ENCODE measurements at regions not wholly inside any gene's neighbourhood (a gene's known extent, or its start where the extent isn't known, plus 50 kb on each side); places are given as distances from the start of the nearest gene placed in this dataset.

DNA sequence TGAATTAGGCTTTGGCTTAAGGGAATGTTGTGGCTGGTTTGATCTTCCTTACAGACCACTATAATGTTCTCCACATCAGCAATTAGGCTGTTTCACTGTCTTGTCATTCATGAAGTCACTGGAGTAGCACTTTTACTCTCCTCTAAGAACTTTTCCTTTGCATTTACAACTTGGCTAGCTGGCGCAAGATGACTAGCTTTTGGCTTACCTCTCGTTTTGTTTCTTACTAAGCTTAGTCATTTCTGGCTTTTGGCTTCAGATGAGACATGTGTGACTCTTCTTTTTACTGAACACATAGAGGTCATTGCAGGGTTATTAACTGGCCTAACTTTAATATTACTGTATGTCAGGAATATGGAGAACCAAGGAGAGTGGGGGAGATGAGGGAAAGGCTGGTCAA is 143.2 kb downstream of the PTCHD4 start:
- Mint-ChIP-seq H3K27me3 (no peaks in the 10 kb centered on the region), H3K4me3 (no peak overlapping the region), H3K27ac (no peak overlapping the region)

DNA sequence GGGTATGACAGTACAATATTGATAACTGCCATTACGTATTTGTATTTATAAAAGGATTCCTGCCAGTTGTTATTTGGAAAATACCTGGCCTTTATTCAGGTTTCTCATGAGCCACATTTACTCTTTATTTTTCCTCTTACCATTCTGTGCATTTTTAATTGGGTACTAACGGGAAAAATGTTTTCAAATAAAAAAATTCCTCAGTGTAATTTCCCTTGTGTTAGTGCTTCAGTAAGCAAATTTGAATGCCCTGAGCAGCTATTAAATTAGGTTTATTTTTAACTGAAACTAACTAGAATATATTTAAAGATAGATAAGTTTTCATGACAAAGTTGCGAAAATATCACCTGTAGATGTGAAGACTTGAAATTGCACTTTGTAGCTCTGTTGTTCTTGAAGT is 146.0 kb downstream of the PTCHD4 start:
- Mint-ChIP-seq H3K4me3 (no peak overlapping the region), H3K36me3 (no peaks in the 10 kb centered on the region), H3K27ac (no peak overlapping the region), H3K27me3 (no peaks in the 10 kb centered on the region), H3K4me1 (no peaks in the 10 kb centered on the region), H3K9me3 (no peaks in the 10 kb centered on the region)

More for the DNA sequence above, 143.2 kb downstream of the PTCHD4 start:
- Mint-ChIP-seq H3K9me3 (no peaks in the 10 kb centered on the region), H3K4me1 (no peaks in the 10 kb centered on the region), H3K36me3 (no peaks in the 10 kb centered on the region)

DNA sequence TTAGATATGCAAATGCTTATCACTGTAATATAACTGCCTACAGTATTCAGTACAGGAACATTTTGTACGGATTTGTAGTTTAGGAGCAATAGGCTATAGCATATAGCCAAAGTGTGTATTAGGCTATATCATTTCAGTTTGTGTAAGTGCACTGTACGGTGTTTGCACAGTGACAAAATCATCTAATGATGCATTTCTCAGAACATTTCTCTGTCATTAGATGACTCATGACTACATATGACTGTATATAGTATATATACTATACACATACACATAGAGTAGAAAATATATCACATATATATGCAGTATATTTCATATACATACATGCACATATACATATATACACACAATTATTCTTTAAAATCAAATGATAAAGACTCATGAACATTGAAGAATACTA is 158.4 kb downstream of the PTCHD4 start:
- Mint-ChIP-seq H3K36me3 (no peaks in the 10 kb centered on the region), H3K27me3 (peaks cover 3% of the 10 kb centered on the region), H3K4me1 (no peaks in the 10 kb centered on the region), H3K27ac (no peak overlapping the region), H3K4me3 (no peak overlapping the region), H3K9me3 (no peaks in the 10 kb centered on the region)

GRCh38 chr6:47944846-47945245 is 163.0 kb downstream of the OPN5 start:
- Mint-ChIP-seq H3K4me3 (no peak overlapping the region), H3K27me3 (peaks cover 3% of the 10 kb centered on the region), H3K27ac (no peak overlapping the region), H3K9me3 (no peaks in the 10 kb centered on the region), H3K36me3 (no peaks in the 10 kb centered on the region), H3K4me1 (no peaks in the 10 kb centered on the region)

DNA sequence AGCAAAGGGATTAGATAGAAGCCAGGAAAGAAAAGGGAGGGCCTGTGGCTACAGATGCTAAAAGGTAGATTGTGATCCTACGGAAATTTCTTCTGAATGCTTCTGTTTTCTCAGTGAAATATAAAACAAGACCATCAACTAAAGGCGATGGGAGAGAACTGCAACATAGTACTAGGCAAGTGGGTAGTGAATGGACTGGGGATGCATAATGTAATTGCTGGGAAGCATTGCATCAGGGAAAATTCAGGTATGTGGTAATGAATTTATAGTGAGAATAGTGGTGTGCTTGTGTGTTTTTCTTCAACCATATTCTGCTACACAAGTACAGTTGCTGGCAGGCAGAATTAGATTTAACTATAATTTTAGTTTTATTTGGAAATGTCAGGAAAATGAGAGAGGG is 156.6 kb downstream of the OPN5 start:
- Mint-ChIP-seq H3K36me3 (no peaks in the 10 kb centered on the region), H3K9me3 (no peaks in the 10 kb centered on the region), H3K4me3 (no peak overlapping the region), H3K27ac (no peak overlapping the region), H3K27me3 (no peaks in the 10 kb centered on the region), H3K4me1 (no peaks in the 10 kb centered on the region)

DNA sequence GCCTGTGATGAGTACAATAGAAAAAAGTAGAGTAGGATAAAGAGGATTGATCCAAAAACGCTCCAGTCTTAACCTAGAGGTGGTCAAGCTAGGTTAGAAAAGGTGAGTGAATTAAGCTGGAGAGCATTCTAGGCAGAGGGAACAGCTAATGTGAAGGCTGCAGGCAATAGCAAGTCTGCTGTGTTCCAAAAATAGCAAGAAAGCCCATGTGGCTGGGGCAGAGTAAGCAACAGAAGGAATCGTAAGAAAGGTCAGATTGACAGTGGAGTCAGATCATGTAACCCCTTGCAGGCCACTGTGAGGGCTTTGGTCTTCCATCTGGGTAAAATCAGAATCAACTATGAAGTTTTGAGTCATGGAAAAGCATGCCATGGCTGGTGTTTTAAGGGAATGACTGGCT is 155.0 kb downstream of the OPN5 start:
- H3K9me3 Mint-ChIP-seq = no peaks in the 10 kb centered on the region
- H3K27ac Mint-ChIP-seq = no peak overlapping the region
- H3K4me3 Mint-ChIP-seq = no peak overlapping the region
- H3K4me1 Mint-ChIP-seq = no peaks in the 10 kb centered on the region
- H3K36me3 Mint-ChIP-seq = no peaks in the 10 kb centered on the region
- no peaks in the 10 kb centered on the region for H3K27me3 Mint-ChIP-seq

- Mint-ChIP-seq H3K4me1 (no peaks in the 10 kb centered on the region), H3K27ac (no peak overlapping the region), H3K27me3 (no peaks in the 10 kb centered on the region), H3K4me3 (no peak overlapping the region), H3K9me3 (no peaks in the 10 kb centered on the region), H3K36me3 (no peaks in the 10 kb centered on the region)
Observed at GRCh38 chr6:47934023-47934422, 152.2 kb downstream of the OPN5 start.

GRCh38 chr6:47932575-47932974 is 150.7 kb downstream of the OPN5 start:
- Mint-ChIP-seq H3K27ac (no peak overlapping the region), H3K4me1 (no peaks in the 10 kb centered on the region), H3K36me3 (no peaks in the 10 kb centered on the region), H3K9me3 (no peaks in the 10 kb centered on the region), H3K27me3 (no peaks in the 10 kb centered on the region), H3K4me3 (no peak overlapping the region)

GRCh38 chr6:47924001-47924400 is 142.2 kb downstream of the OPN5 start:
- no peaks in the 10 kb centered on the region for H3K27me3 Mint-ChIP-seq

DNA sequence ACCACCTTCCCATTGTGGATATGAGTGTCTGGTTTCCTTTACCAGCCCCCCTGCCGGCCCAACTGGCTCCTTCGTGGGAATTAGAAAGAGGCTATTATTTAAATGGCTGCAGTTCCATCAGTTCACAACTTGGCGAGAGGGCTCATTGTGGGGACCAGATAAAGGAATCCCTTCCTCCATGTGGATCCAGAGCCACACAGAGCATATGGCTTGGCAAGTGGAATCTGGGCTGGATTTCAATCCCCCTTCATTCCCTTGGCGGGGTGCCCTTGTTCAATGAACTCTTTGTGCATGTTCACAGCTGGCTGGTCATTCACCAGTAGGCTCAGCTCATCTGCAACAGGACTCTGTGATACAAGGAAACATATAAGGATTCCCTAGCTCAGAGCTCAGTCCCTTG is 140.6 kb downstream of the OPN5 start:
- H3K9me3 Mint-ChIP-seq = no peaks in the 10 kb centered on the region
- no peaks in the 10 kb centered on the region for H3K4me1 Mint-ChIP-seq
- no peak overlapping the region for H3K4me3 Mint-ChIP-seq
- H3K36me3 Mint-ChIP-seq = no peaks in the 10 kb centered on the region
- H3K27me3 Mint-ChIP-seq = no peaks in the 10 kb centered on the region
- H3K27ac Mint-ChIP-seq = no peak overlapping the region

More at GRCh38 chr6:47924001-47924400, 142.2 kb downstream of the OPN5 start:
- no peak overlapping the region for H3K4me3 Mint-ChIP-seq
- no peak overlapping the region for H3K27ac Mint-ChIP-seq
- H3K9me3 Mint-ChIP-seq = no peaks in the 10 kb centered on the region
- H3K36me3 Mint-ChIP-seq = no peaks in the 10 kb centered on the region
- no peaks in the 10 kb centered on the region for H3K4me1 Mint-ChIP-seq

DNA sequence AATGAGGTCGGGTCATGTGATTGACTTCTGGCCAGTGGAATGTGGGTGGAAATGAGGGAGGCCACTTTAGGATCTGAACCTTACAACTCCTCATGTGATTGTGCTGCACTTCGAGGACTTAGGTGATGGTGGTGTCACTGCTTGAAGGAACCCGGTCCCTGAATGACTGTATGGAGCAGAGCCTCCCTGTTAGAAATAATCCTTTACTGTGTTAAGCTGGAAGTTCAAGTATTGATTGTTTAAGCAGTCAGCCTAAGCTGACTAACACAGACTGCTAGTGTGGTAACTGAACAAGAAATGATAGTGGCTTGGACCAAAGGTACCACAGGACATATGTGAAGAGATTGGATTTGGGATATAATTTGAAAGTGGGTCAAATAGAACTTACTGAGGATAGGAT is 138.0 kb downstream of the OPN5 start:
- Mint-ChIP-seq H3K4me1 (no peaks in the 10 kb centered on the region), H3K4me3 (no peak overlapping the region), H3K27me3 (no peaks in the 10 kb centered on the region), H3K36me3 (no peaks in the 10 kb centered on the region), H3K9me3 (no peaks in the 10 kb centered on the region), H3K27ac (no peak overlapping the region)

DNA sequence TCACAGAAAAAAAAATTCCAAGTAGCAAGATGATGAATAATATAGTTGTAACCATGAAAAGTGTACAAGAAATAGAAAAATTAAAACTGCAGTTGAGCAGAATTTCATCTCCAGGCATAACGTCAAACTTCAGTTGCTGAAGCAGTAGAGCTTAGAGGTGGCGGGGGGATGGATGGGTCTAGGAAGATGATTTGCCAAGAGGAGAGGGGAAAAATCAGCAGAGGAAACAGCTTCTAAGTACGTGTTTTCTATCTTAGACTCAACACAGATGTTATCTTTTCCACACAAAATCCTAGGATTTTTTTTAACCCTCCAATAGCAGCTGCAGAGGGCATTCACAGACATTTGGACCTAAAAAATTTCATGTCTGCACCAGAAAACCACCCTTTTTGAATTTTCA is 136.0 kb downstream of the OPN5 start:
- no peaks in the 10 kb centered on the region for H3K4me1 Mint-ChIP-seq
- no peaks in the 10 kb centered on the region for H3K36me3 Mint-ChIP-seq
- peaks cover under 1% of the 10 kb centered on the region for H3K27me3 Mint-ChIP-seq
- no peaks in the 10 kb centered on the region for H3K9me3 Mint-ChIP-seq
- no peak overlapping the region for H3K4me3 Mint-ChIP-seq
- no peak overlapping the region for H3K27ac Mint-ChIP-seq

- Mint-ChIP-seq H3K9me3 (no peaks in the 10 kb centered on the region), H3K4me3 (no peak overlapping the region), H3K27ac (no peak overlapping the region), H3K27me3 (peaks cover 1% of the 10 kb centered on the region), H3K4me1 (no peaks in the 10 kb centered on the region), H3K36me3 (no peaks in the 10 kb centered on the region)
Observed at GRCh38 chr6:47917202-47917601, 135.4 kb downstream of the OPN5 start.

DNA sequence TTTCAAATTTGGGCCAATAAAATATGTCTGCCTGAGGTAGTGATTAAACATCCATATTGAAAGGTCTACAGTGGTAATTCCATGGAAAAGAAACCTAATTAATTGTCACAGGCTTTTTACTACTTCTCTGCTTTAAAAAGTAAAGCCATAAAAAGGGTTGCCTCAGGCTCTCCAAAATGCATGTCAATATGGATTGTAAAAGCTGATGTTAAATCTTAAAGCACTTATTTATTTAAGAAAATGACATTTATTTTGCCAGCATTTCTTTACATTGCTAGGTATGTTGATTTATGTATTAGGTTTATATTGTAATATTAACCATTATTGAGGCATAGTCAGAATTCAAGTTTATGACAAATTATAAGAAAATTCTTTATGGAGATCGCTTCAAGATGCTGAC is 133.2 kb downstream of the OPN5 start:
- no peak overlapping the region for H3K4me3 Mint-ChIP-seq
- H3K36me3 Mint-ChIP-seq = no peaks in the 10 kb centered on the region
- peaks cover 1% of the 10 kb centered on the region for H3K27me3 Mint-ChIP-seq
- H3K27ac Mint-ChIP-seq = no peak overlapping the region
- H3K9me3 Mint-ChIP-seq = no peaks in the 10 kb centered on the region
- H3K4me1 Mint-ChIP-seq = no peaks in the 10 kb centered on the region

GRCh38 chr6:47908271-47908670 is 126.4 kb downstream of the OPN5 start:
- Mint-ChIP-seq H3K27me3 (peaks cover 1% of the 10 kb centered on the region), H3K9me3 (no peaks in the 10 kb centered on the region), H3K4me3 (no peak overlapping the region), H3K36me3 (no peaks in the 10 kb centered on the region), H3K27ac (no peak overlapping the region), H3K4me1 (no peaks in the 10 kb centered on the region)

DNA sequence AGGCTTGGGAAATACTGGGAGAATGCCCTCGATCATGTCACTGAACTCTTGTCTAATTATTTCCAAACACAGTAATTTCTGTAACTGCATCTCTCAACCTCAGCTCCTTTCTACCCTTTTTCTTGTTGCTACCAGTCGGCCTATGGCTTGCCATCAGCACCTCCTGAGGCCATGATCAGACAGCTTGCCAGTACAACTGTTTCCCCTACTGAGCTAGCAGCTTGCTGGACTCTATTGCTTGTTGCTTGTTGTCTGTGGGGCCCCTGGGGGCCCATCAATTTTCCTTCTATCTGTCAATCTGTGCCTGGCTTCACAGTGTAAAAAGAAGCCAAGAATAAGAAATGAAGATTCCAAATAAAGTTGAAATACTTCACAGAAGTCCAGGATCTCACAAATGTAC is 123.9 kb downstream of the OPN5 start:
- Mint-ChIP-seq H3K27ac (no peak overlapping the region), H3K9me3 (no peaks in the 10 kb centered on the region), H3K4me1 (no peaks in the 10 kb centered on the region), H3K4me3 (no peak overlapping the region), H3K36me3 (no peaks in the 10 kb centered on the region), H3K27me3 (peaks cover 1% of the 10 kb centered on the region)

GRCh38 chr6:47897247-47897646 is 115.4 kb downstream of the OPN5 start:
- H3K36me3 Mint-ChIP-seq = no peaks in the 10 kb centered on the region
- H3K27me3 Mint-ChIP-seq = peaks cover 1% of the 10 kb centered on the region
- no peaks in the 10 kb centered on the region for H3K4me1 Mint-ChIP-seq
- H3K4me3 Mint-ChIP-seq = no peak overlapping the region
- H3K9me3 Mint-ChIP-seq = no peaks in the 10 kb centered on the region
- H3K27ac Mint-ChIP-seq = no peak overlapping the region

All from activated naive CD4-positive, alpha-beta T cell treated with anti-CD3 and anti-CD28 coated beads, Interleukin-2, amount 50 U/mL, for 24 hours (primary cell).